Psoas muscle (tissue), 7 donors: ENCODE measurements at regions not wholly inside any gene's neighbourhood (a gene's known extent, or its start where the extent isn't known, plus 50 kb on each side); places are given as distances from the start of the nearest gene placed in this dataset.

Experiments
- ATAC-seq, 4 donors: fragments of 200-7000 bp; cut with Tn5 transposase; one replicate each; pipeline ENCODE4 v1.9.1; 2020; ENCODE audit warnings: moderate library complexity in 3 of 4, mild to moderate bottlenecking in 2 of 4
- DNase-seq, 2 donors: peaks; one replicate each; pipeline ENCODE4 v3.0.0-alpha.2; 2020
- H3K27ac ChIP-seq: fragments of 200-600 bp; one replicate; pipeline ENCODE4 v1.8.0; 2022
- H3K27me3 ChIP-seq, 3 donors: fragments of 200-600 bp in 1 of 3; one replicate each; pipeline versions ENCODE4 v1.6.1 to v1.8.0; 2013 to 2022; ENCODE audit warnings: low read length in 2 of 3, mild to moderate bottlenecking in 2 of 3, moderate library complexity in 1 of 3; ENCODE audit not compliant: insufficient read depth in 3 of 3
- H3K36me3 ChIP-seq, 2 donors: fragments of 200-600 bp in 1 of 2; one replicate each; pipeline versions ENCODE4 v1.6.1 to v1.8.0; 2013 to 2022; ENCODE audit warnings: low read depth in 1 of 2, mild to moderate bottlenecking in 1 of 2, moderate library complexity in 1 of 2; ENCODE audit not compliant: insufficient read depth in 1 of 2
- H3K4me1 ChIP-seq: fragments of 200-600 bp; one replicate; pipeline ENCODE4 v1.8.0; 2022
- H3K4me3 ChIP-seq: fragments of 200-600 bp; one replicate; pipeline ENCODE4 v1.8.0; 2022; ENCODE audit warnings: mild to moderate bottlenecking
- H3K9me3 ChIP-seq: fragments of 200-600 bp; one replicate; pipeline ENCODE4 v1.8.0; 2022
- WGBS, 3 donors: extraction: QIAGEN DNeasy Blood & Tissue Kit; methylation state at CpG; one replicate each; pipeline versions ENCODE4 v1.1.6 to v1.1.7; 2013; 5-methylcytosine and 5-hydroxymethylcytosine counted together
- intact Hi-C, 2 donors: fragments of 100-400 bp; cut with DNase I; formaldehyde crosslinking; loops; one replicate each; pipeline versions ENCODE4 v1.11.0 to v1.14.2; 2022
- TF ChIP-seq, protein P1 (sequence below): fragments of 200-600 bp; IDR thresholded peaks from one replicate; pipeline ENCODE4 v1.8.0; 2022; ENCODE audit warnings: antibody characterized with exemption
- donor health status: healthy with polysubstance abuse.
- donor health status: DM: no; HTN: no; CAD: no; lungs with moderate emphysema.
- donor health status: Bipolar disorder and iron deficiency.
- donor health status: healthy.
- donor health status: DM: yes; HTN: yes; CAD: no.
- donor health status: DM: no; HTN: no; CAD: no.
- donor health status: DM: yes; HTN: yes; CAD: no.

GRCh38 chr15:46901001-46901400 is 816.3 kb upstream of the SEMA6D start:
- DNase-seq, result no peak
- Histone ChIP-seq H3K27me3 (no peaks in the 10 kb centered on the region), H3K36me3 (no peaks in the 10 kb centered on the region), H3K9me3 (no peaks in the 10 kb centered on the region), H3K4me1 (no peaks in the 10 kb centered on the region), H3K27ac (no peak overlapping the region), H3K4me3 (no peak overlapping the region)
- TF ChIP-seq, protein P1, sequence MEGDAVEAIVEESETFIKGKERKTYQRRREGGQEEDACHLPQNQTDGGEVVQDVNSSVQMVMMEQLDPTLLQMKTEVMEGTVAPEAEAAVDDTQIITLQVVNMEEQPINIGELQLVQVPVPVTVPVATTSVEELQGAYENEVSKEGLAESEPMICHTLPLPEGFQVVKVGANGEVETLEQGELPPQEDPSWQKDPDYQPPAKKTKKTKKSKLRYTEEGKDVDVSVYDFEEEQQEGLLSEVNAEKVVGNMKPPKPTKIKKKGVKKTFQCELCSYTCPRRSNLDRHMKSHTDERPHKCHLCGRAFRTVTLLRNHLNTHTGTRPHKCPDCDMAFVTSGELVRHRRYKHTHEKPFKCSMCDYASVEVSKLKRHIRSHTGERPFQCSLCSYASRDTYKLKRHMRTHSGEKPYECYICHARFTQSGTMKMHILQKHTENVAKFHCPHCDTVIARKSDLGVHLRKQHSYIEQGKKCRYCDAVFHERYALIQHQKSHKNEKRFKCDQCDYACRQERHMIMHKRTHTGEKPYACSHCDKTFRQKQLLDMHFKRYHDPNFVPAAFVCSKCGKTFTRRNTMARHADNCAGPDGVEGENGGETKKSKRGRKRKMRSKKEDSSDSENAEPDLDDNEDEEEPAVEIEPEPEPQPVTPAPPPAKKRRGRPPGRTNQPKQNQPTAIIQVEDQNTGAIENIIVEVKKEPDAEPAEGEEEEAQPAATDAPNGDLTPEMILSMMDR, result no peak
- intact Hi-C loops, result no loop called here
- no peak for ATAC-seq
- 70 to 94% (median 82%) methylated on average over 2 of the region's 2 CpGs for WGBS, 3 donors

- intact Hi-C loops, result no loop called here
- no peak overlapping the region for H3K27ac ChIP-seq
- H3K4me1 ChIP-seq, result no peaks in the 10 kb centered on the region
- ATAC-seq, result no peak
- H3K27me3 ChIP-seq, result no peaks in the 10 kb centered on the region
- H3K9me3 ChIP-seq, result no peaks in the 10 kb centered on the region
- 89 to 90% (median 90%) methylated on average over 3 of the region's 3 CpGs for WGBS, 3 donors
- no peak for DNase-seq
- no peaks in the 10 kb centered on the region for H3K36me3 ChIP-seq
- TF ChIP-seq, protein P1, result no peak
- no peak overlapping the region for H3K4me3 ChIP-seq
Measured at GRCh38 chr15:46917721-46918252, 799.5 kb upstream of the SEMA6D start.

- 82 to 86% (median 86%) methylated on average over 20 of the region's 20 CpGs for WGBS, 3 donors
- Histone ChIP-seq H3K27me3 (no peaks in the 10 kb centered on the region), H3K27ac (no peak overlapping the region), H3K4me1 (no peaks in the 10 kb centered on the region), H3K9me3 (no peaks in the 10 kb centered on the region), H3K4me3 (no peak overlapping the region), H3K36me3 (no peaks in the 10 kb centered on the region)
- TF ChIP-seq, protein P1, result no peak
- intact Hi-C loops, result no loop called here
- no peak for ATAC-seq
- no peak for DNase-seq
Measured at GRCh38 chr15:46918462-46919140, 798.7 kb upstream of the SEMA6D start.

- H3K4me1 ChIP-seq, result no peaks in the 10 kb centered on the region
- intact Hi-C loops, result no loop called here
- TF ChIP-seq, protein P1, result no peak
- H3K36me3 ChIP-seq, result no peaks in the 10 kb centered on the region
- H3K27ac ChIP-seq, result no peak overlapping the region
- H3K27me3 ChIP-seq, result no peaks in the 10 kb centered on the region
- WGBS, 3 donors, result 42 to 47% (median 44%) methylated on average over 3 of the region's 3 CpGs
- no peak for ATAC-seq
- DNase-seq, result no peak
- H3K9me3 ChIP-seq, result no peaks in the 10 kb centered on the region
- no peak overlapping the region for H3K4me3 ChIP-seq
Measured at GRCh38 chr15:46921891-46922290, 795.4 kb upstream of the SEMA6D start.

DNA sequence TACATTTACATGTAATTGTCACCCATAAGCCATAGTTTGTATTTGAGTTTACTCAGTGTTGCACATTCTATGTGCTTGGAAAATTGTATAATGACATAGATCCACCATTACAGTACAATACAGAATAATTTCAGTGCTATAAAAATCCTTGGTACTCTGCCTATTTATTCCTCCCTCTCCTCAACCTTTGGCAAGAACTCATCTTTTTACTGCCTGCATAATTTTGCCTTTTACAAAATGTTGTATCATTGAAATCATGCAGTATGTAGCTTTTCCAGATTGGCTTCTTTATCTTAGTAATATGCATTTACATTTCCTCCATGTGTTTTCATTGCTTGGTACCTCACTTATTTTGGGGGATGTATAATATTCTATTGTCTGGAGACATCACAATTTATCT is 786.9 kb upstream of the SEMA6D start:
- Histone ChIP-seq H3K36me3 (no peaks in the 10 kb centered on the region), H3K4me1 (no peaks in the 10 kb centered on the region), H3K27me3 (no peaks in the 10 kb centered on the region), H3K4me3 (no peak overlapping the region), H3K9me3 (no peaks in the 10 kb centered on the region), H3K27ac (no peak overlapping the region)
- TF ChIP-seq, protein P1, result no peak
- ATAC-seq (no peak), DNase-seq (no peak)
- intact Hi-C loops, result no loop called here
